Endodermal cell (in vitro differentiated cells): ENCODE measurements at regions not wholly inside any gene's neighbourhood (a gene's known extent, or its start where the extent isn't known, plus 50 kb on each side); places are given as distances from the start of the nearest gene placed in this dataset.

Experiments used
- DNase-seq: peaks from one replicate; pipeline ENCODE4 v3.0.0-alpha.2; 2017
- H3K27ac ChIP-seq: 2 replicates; pipeline ENCODE4 v1.5.1; 2013; ENCODE audit warnings: mild to moderate bottlenecking, low read depth, low read length, moderate library complexity
- H3K27me3 ChIP-seq: 2 replicates; pipeline ENCODE4 v1.6.1; 2013; ENCODE audit warnings: mild to moderate bottlenecking, low read length, moderate library complexity; ENCODE audit not compliant: insufficient read depth, control insufficient read depth, poor library complexity, severe bottlenecking
- H3K36me3 ChIP-seq: 2 replicates; pipeline ENCODE4 v1.7.0; 2013; ENCODE audit warnings: mild to moderate bottlenecking, low read length, moderate library complexity; ENCODE audit not compliant: control insufficient read depth, insufficient read depth
- H3K4me1 ChIP-seq: one replicate; pipeline ENCODE4 v1.7.0; 2013; ENCODE audit warnings: low read length; ENCODE audit not compliant: control insufficient read depth, insufficient read depth
- H3K4me3 ChIP-seq: 2 replicates; pipeline ENCODE4 v1.5.1; 2013; ENCODE audit warnings: mild to moderate bottlenecking, low read length, moderate library complexity
- H3K9ac ChIP-seq: 2 replicates; pipeline ENCODE4 v1.6.1; 2013; ENCODE audit warnings: mild to moderate bottlenecking, low read length, moderate library complexity; ENCODE audit not compliant: poor library complexity, severe bottlenecking; ENCODE audit errors: extremely low read depth
- H3K9me3 ChIP-seq: 2 replicates; pipeline ENCODE4 v1.6.1; 2013; ENCODE audit warnings: mild to moderate bottlenecking, low read length, moderate library complexity; ENCODE audit not compliant: control insufficient read depth
- H3K27ac Mint-ChIP-seq: 2 replicates; pipeline ENCODE4 v1.8.0; 2020; ENCODE audit warnings: mixed read lengths
- H3K27me3 Mint-ChIP-seq: 2 replicates; pipeline ENCODE4 v1.8.0; 2021; ENCODE audit warnings: mild to moderate bottlenecking, mixed read lengths; ENCODE audit not compliant: insufficient read depth
- H3K36me3 Mint-ChIP-seq: 2 replicates; pipeline ENCODE4 v1.8.0; 2020; ENCODE audit warnings: low read depth, mixed read lengths
- H3K4me1 Mint-ChIP-seq: 2 replicates; pipeline ENCODE4 v1.8.0; 2020; ENCODE audit warnings: mixed read lengths
- H3K4me3 Mint-ChIP-seq: 2 replicates; pipeline ENCODE4 v1.8.0; 2020; ENCODE audit warnings: mild to moderate bottlenecking, moderate library complexity, mixed read lengths
- H3K9me3 Mint-ChIP-seq: 2 replicates; pipeline ENCODE4 v1.8.0; 2020; ENCODE audit warnings: mild to moderate bottlenecking, mixed read lengths
- CTCF ChIP-seq: fragments of 200-600 bp; sonication (generic); conservative IDR thresholded peaks from 2 replicates; pipeline ENCODE4 v1.5.0; 2021; ENCODE audit warnings: antibody characterized with exemption, mild to moderate bottlenecking
- WGBS, 2 experiments: methylation state at CpG; one replicate each; pipeline versions ENCODE4 v1.1.5 to v1.1.7; 2013; ENCODE audit warnings: missing lambda C conversion rate in 2 of 2, mixed read lengths in 1 of 2; ENCODE audit not compliant: insufficient coverage in 1 of 2, insufficient read length in 1 of 2; 5-methylcytosine and 5-hydroxymethylcytosine counted together

- no peaks in the 10 kb centered on the region for H3K9me3 ChIP-seq
- no peaks in the 10 kb centered on the region for H3K36me3 ChIP-seq
- no peak overlapping the region for H3K27ac Mint-ChIP-seq
- TF ChIP-seq CTCF = no peak
- no peak overlapping the region for H3K4me3 ChIP-seq
- no peak overlapping the region for H3K4me3 Mint-ChIP-seq
- no peaks in the 10 kb centered on the region for H3K36me3 Mint-ChIP-seq
- H3K27me3 ChIP-seq = no peaks in the 10 kb centered on the region
- 86 to 93% methylated on average over 1 of the region's 3 CpGs for WGBS, 2 experiments
- H3K4me1 ChIP-seq = no peaks in the 10 kb centered on the region
- H3K27ac ChIP-seq = no peak overlapping the region
- H3K9me3 Mint-ChIP-seq = no peaks in the 10 kb centered on the region
- peaks cover 16% of the 10 kb centered on the region for H3K27me3 Mint-ChIP-seq
- no peak for DNase-seq
- H3K4me1 Mint-ChIP-seq = peaks cover 14% of the 10 kb centered on the region
- H3K9ac ChIP-seq = no peak overlapping the region
These were observed 213.8 kb upstream of the EEA1 start for GRCh38 chr12:93142881-93143280.

GRCh38 chr12:93144109-93144508 is 215.0 kb upstream of the EEA1 start:
- no peak overlapping the region for H3K27ac ChIP-seq
- 76 to 100% methylated on average over 2 of the region's 2 CpGs for WGBS, 2 experiments
- H3K27ac Mint-ChIP-seq = no peak overlapping the region

GRCh38 chr12:93145086-93145485 is 216.0 kb upstream of the EEA1 start:
- H3K4me3 Mint-ChIP-seq = no peak overlapping the region
- Histone ChIP-seq H3K27ac (no peak overlapping the region), H3K4me3 (no peak overlapping the region), H3K36me3 (no peaks in the 10 kb centered on the region), H3K9ac (no peak overlapping the region), H3K27me3 (no peaks in the 10 kb centered on the region), H3K9me3 (peaks cover 6% of the 10 kb centered on the region), H3K4me1 (no peaks in the 10 kb centered on the region)
- no peaks in the 10 kb centered on the region for H3K9me3 Mint-ChIP-seq
- no peak overlapping the region for H3K27ac Mint-ChIP-seq
- peaks cover 6% of the 10 kb centered on the region for H3K4me1 Mint-ChIP-seq
- WGBS, 2 experiments = 92 to 93% methylated on average over 5 of the region's 5 CpGs
- DNase-seq = no peak
- H3K27me3 Mint-ChIP-seq = peaks cover 20% of the 10 kb centered on the region
- no peaks in the 10 kb centered on the region for H3K36me3 Mint-ChIP-seq
- no peak for TF ChIP-seq CTCF

More at GRCh38 chr12:93144109-93144508, 215.0 kb upstream of the EEA1 start:
- H3K4me1 Mint-ChIP-seq = peaks cover 8% of the 10 kb centered on the region
- H3K4me3 Mint-ChIP-seq = no peak overlapping the region
- DNase-seq = no peak
- H3K9me3 Mint-ChIP-seq = no peaks in the 10 kb centered on the region
- peaks cover 19% of the 10 kb centered on the region for H3K27me3 Mint-ChIP-seq
- Histone ChIP-seq H3K9ac (no peak overlapping the region), H3K9me3 (peaks cover 1% of the 10 kb centered on the region), H3K4me3 (no peak overlapping the region), H3K36me3 (no peaks in the 10 kb centered on the region), H3K27me3 (no peaks in the 10 kb centered on the region), H3K4me1 (no peaks in the 10 kb centered on the region)
- H3K36me3 Mint-ChIP-seq = no peaks in the 10 kb centered on the region
- no peak for TF ChIP-seq CTCF
